ENCODE measurements at regions not wholly inside any gene's neighbourhood (a gene's known extent, or its start where the extent isn't known, plus 50 kb on each side); places are given as distances from the start of the nearest gene placed in this dataset.

DNA sequence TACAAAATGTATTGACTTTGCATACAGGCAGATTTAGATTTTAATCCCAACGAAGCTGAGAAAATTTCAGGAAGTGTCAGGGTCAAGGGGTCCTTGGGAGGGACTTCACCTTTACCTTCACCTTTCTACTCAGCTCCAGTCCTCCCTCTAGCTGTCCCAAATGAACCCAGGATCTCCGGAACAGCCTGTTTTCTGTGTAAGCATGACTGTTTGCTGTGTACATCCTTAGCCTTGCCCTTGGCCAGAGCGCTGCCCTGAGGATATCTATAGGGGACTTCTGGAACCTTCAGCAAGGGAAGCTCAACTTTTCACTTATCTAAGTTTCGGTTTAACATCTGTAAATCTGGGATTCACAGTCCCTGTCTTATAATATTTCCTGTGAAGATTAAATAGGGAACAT lies 246.8 kb upstream of the ST6GAL2 start:
- Histone ChIP-seq H3K27me3 (ENCODE audit: control insufficient read depth in 1 of 2, insufficient read depth in 2 of 2, low read length in 2 of 2) (no peaks in the 10 kb centered on the region), H3K4me1 (ENCODE audit: insufficient read depth, low read length) (no peaks in the 10 kb centered on the region), H3K9me3 (ENCODE audit: control insufficient read depth in 1 of 2, insufficient read depth in 1 of 2, low read length in 2 of 2) (peaks cover 0 to 2% of the 10 kb centered on the region in 2 experiments), H3K27ac (ENCODE audit: low read depth in 1 of 2, low read length in 2 of 2) (no peak overlapping the region), H3K4me3 (ENCODE audit: low read length) (no peak overlapping the region), H3K36me3 (ENCODE audit: insufficient read depth, low read length) (no peaks in the 10 kb centered on the region)
- DNase-seq (no peak), ATAC-seq (ENCODE audit: poor library complexity) (no peak)
- intact Hi-C loops (cut with DNase I, micrococcal nuclease): no loop called here
- Mint-ChIP-seq H3K27me3 (no peaks in the 10 kb centered on the region), H3K4me3 (no peak overlapping the region), H3K4me1 (ENCODE audit: low read depth) (no peaks in the 10 kb centered on the region), H3K36me3 (ENCODE audit: low read depth) (no peaks in the 10 kb centered on the region), H3K9me3 (peaks cover 3% of the 10 kb centered on the region), H3K27ac (no peak overlapping the region)
- CTCF ChIA-PET: no interaction called here
- TF ChIP-seq, protein P1, sequence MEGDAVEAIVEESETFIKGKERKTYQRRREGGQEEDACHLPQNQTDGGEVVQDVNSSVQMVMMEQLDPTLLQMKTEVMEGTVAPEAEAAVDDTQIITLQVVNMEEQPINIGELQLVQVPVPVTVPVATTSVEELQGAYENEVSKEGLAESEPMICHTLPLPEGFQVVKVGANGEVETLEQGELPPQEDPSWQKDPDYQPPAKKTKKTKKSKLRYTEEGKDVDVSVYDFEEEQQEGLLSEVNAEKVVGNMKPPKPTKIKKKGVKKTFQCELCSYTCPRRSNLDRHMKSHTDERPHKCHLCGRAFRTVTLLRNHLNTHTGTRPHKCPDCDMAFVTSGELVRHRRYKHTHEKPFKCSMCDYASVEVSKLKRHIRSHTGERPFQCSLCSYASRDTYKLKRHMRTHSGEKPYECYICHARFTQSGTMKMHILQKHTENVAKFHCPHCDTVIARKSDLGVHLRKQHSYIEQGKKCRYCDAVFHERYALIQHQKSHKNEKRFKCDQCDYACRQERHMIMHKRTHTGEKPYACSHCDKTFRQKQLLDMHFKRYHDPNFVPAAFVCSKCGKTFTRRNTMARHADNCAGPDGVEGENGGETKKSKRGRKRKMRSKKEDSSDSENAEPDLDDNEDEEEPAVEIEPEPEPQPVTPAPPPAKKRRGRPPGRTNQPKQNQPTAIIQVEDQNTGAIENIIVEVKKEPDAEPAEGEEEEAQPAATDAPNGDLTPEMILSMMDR (IDR thresholded peaks at IDR 0.05): no peak
- POLR2A ChIA-PET: no interaction called here

- Histone ChIP-seq H3K36me3 (ENCODE audit: insufficient read depth, low read length) (no peaks in the 10 kb centered on the region), H3K4me3 (ENCODE audit: low read length) (no peak overlapping the region), H3K9me3 (ENCODE audit: control insufficient read depth in 1 of 2, insufficient read depth in 1 of 2, low read length in 2 of 2) (peaks cover 0 to 2% of the 10 kb centered on the region in 2 experiments), H3K27ac (ENCODE audit: low read depth in 1 of 2, low read length in 2 of 2) (no peak overlapping the region), H3K4me1 (ENCODE audit: insufficient read depth, low read length) (no peaks in the 10 kb centered on the region), H3K27me3 (ENCODE audit: control insufficient read depth in 1 of 2, insufficient read depth in 2 of 2, low read length in 2 of 2) (no peaks in the 10 kb centered on the region)
- Mint-ChIP-seq H3K4me1 (ENCODE audit: low read depth) (no peaks in the 10 kb centered on the region), H3K27ac (no peak overlapping the region), H3K27me3 (no peaks in the 10 kb centered on the region), H3K4me3 (no peak overlapping the region), H3K36me3 (ENCODE audit: low read depth) (no peaks in the 10 kb centered on the region), H3K9me3 (peaks cover 3% of the 10 kb centered on the region)
- TF ChIP-seq, protein P1 (IDR thresholded peaks at IDR 0.05): no peak
- DNase-seq (no peak), ATAC-seq (ENCODE audit: poor library complexity) (no peak)
- intact Hi-C loops (cut with DNase I, micrococcal nuclease): no loop called here
- ChIA-PET CTCF (no interaction called here), POLR2A (no interaction called here)
These were observed 247.4 kb upstream of the ST6GAL2 start for GRCh38 chr2:107133412-107133811.

- H3K4me1 ChIP-seq (ENCODE audit: insufficient read depth, low read length): no peaks in the 10 kb centered on the region
- ATAC-seq (ENCODE audit: poor library complexity) (no peak), DNase-seq (no peak)
- ChIA-PET CTCF (no interaction called here), POLR2A (no interaction called here)
- intact Hi-C loops (cut with DNase I, micrococcal nuclease): no loop called here
- Mint-ChIP-seq H3K4me3 (no peak overlapping the region), H3K27me3 (no peaks in the 10 kb centered on the region), H3K4me1 (ENCODE audit: low read depth) (no peaks in the 10 kb centered on the region), H3K36me3 (ENCODE audit: low read depth) (no peaks in the 10 kb centered on the region), H3K27ac (no peak overlapping the region), H3K9me3 (peaks cover 8% of the 10 kb centered on the region)
- no peak overlapping the region for H3K4me3 ChIP-seq (ENCODE audit: low read length)
- no peak overlapping the region for H3K27ac ChIP-seq (ENCODE audit: low read depth in 1 of 2, low read length in 2 of 2)
- peaks cover 0 to 2% of the 10 kb centered on the region in 2 experiments for H3K9me3 ChIP-seq (ENCODE audit: control insufficient read depth in 1 of 2, insufficient read depth in 1 of 2, low read length in 2 of 2)
- H3K36me3 ChIP-seq (ENCODE audit: insufficient read depth, low read length): no peaks in the 10 kb centered on the region
- TF ChIP-seq, protein P1 (IDR thresholded peaks at IDR 0.05): no peak
- no peaks in the 10 kb centered on the region for H3K27me3 ChIP-seq (ENCODE audit: control insufficient read depth in 1 of 2, insufficient read depth in 2 of 2, low read length in 2 of 2)
These were observed 250.8 kb upstream of the ST6GAL2 start for GRCh38 chr2:107136733-107137132.
